ENCODE measurements at regions not wholly inside any gene's neighbourhood (a gene's known extent, or its start where the extent isn't known, plus 50 kb on each side); places are given as distances from the start of the nearest gene placed in this dataset.
"Not testable (repeated sequence)": the region's sequence is repeated elsewhere in the genome, so short reads cannot be mapped to it uniquely, and the experiment has no call there.

- no peak for DNase-seq
Observed at GRCh38 chr16:29141586-29142324, 156.9 kb downstream of the LAT start.

- DNase-seq, result not testable (repeated sequence)
Observed at GRCh38 chr16:29141121-29141520, 156.3 kb downstream of the LAT start.

- not testable (repeated sequence) for DNase-seq
Observed at GRCh38 chr16:29139901-29140855, 155.3 kb downstream of the LAT start.

GRCh38 chr16:29139261-29139802 lies 154.5 kb downstream of the LAT start:
- peak; percentile 14 for DNase-seq

GRCh38 chr16:29138698-29139097 lies 153.8 kb downstream of the LAT start:
- not testable (repeated sequence) for DNase-seq

- not testable (repeated sequence) for DNase-seq
Observed at GRCh38 chr16:29137894-29138662, 153.2 kb downstream of the LAT start.

GRCh38 chr16:29137461-29137860 lies 152.6 kb downstream of the LAT start:
- not testable (repeated sequence) for DNase-seq

- DNase-seq, result not testable (repeated sequence)
Observed at GRCh38 chr16:29136916-29137315, 152.1 kb downstream of the LAT start.

- not testable (repeated sequence) for DNase-seq
Observed at GRCh38 chr16:29136046-29136696, 151.3 kb downstream of the LAT start.

GRCh38 chr16:29135098-29135497 lies 150.2 kb downstream of the LAT start:
- not testable (repeated sequence) for DNase-seq

GRCh38 chr16:29133681-29134430 lies 149.0 kb downstream of the LAT start:
- not testable (repeated sequence) for DNase-seq

GRCh38 chr16:29132869-29133268 lies 148.0 kb downstream of the LAT start:
- DNase-seq, result not testable (repeated sequence)

GRCh38 chr16:29132444-29132843 lies 147.6 kb downstream of the LAT start:
- DNase-seq, result not testable (repeated sequence)

- DNase-seq, result not testable (repeated sequence)
Observed at GRCh38 chr16:29130901-29131851, 146.3 kb downstream of the LAT start.

- DNase-seq, result not testable (repeated sequence)
Observed at GRCh38 chr16:29130131-29130711, 145.4 kb downstream of the LAT start.

GRCh38 chr16:29129458-29130038 lies 144.7 kb downstream of the LAT start:
- not testable (repeated sequence) for DNase-seq

GRCh38 chr16:29128732-29129457 lies 144.0 kb downstream of the LAT start:
- DNase-seq, result not testable (repeated sequence)

GRCh38 chr16:29127806-29128420 lies 143.1 kb downstream of the LAT start:
- DNase-seq, result not testable (repeated sequence)

All from NCI-H2227 treated with DMSO at 0.1 percent for 48 hours (cell line).